ENCODE measurements at regions not wholly inside any gene's neighbourhood (a gene's known extent, or its start where the extent isn't known, plus 50 kb on each side); places are given as distances from the start of the nearest gene placed in this dataset.

DNA sequence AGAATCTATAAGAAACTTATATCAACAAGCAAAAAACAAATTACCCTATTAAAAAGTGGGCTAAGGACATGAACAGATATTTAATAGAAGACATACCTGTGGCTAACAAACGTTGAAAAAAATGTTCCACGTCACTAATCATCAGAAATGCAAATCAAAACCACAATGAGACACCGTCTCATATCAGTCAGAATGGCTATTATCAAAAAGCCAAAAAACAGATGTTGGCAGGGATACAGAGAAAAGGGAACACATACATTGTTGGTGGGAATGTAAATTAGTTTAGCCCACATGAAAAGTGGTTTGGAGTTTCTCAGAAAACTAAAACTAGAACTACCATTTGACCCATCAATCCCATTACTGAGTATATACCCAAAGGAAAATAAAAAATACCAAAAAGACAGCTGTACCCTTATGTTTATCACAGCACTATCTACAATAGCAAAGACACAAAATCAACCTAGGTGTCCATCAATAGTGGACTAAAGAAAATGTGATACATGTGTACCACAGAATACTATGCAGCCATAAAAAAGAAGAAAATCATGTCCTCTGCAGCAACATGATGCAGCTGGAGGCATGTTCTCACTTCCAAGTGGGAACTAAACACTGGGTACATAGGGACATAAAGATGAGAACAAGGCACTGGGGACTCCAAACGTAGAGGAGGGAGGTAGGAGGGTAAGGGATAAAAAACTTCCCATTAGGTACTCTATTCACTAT lies 83.8 kb upstream of the TMEM168 start:
- H3K27ac ChIP-seq, result no peak overlapping the region
- WGBS, 2 donors (ENCODE audit: low coverage in 1 of 2), result 89 to 91% methylated on average over 3 to 4 of the region's 4 CpGs
- TF ChIP-seq POLR2A (IDR thresholded peaks at IDR 0.05) (no peak), CTCF (IDR thresholded peaks at IDR 0.05) (no peak), POLR2AphosphoS5 (IDR thresholded peaks at IDR 0.05) (no peak), EP300 (IDR thresholded peaks at IDR 0.05) (no peak)
- no peaks in the 10 kb centered on the region for H3K36me3 ChIP-seq
- no peaks in the 10 kb centered on the region for H3K9me3 ChIP-seq
- ATAC-seq, result no peak
- no peaks in the 10 kb centered on the region for H3K4me1 ChIP-seq
- H3K4me3 ChIP-seq, result no peak overlapping the region
- no peaks in the 10 kb centered on the region for H3K27me3 ChIP-seq

DNA sequence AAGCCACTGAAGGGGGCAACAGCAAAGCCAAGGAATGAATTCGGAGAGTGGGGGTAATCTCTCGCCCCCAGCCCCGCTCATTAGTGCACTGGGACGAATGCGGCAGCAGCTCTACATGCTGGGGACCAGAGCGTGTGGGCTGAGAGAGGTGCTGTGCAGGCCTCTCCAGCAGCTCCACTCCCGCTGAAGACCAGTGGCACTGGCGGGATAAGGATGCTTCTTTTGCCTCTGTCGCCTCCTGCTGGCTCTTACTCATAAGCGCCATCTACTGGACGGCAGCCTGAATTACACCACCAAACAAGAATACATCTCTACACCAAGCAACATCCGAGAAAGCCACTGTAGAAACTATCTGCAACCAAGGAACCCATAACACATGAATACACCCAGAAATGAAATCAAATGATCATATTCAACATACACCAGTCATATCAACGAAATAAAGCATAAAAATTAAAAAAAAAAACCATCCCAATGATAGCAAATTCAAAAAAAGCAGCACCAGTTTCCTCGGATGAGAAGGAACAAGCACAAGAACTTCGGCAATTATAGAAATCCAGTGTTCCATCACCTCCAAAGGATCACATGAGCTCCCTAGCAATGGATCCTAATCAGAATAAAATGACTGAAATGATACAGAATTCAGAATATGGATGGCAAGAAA lies 79.0 kb upstream of the TMEM168 start:
- no peaks in the 10 kb centered on the region for H3K9me3 ChIP-seq
- TF ChIP-seq EP300 (IDR thresholded peaks at IDR 0.05) (no peak), CTCF (IDR thresholded peaks at IDR 0.05) (peak in 2 of 4 experiments; percentile 25 to 52), POLR2A (IDR thresholded peaks at IDR 0.05) (no peak)

DNA sequence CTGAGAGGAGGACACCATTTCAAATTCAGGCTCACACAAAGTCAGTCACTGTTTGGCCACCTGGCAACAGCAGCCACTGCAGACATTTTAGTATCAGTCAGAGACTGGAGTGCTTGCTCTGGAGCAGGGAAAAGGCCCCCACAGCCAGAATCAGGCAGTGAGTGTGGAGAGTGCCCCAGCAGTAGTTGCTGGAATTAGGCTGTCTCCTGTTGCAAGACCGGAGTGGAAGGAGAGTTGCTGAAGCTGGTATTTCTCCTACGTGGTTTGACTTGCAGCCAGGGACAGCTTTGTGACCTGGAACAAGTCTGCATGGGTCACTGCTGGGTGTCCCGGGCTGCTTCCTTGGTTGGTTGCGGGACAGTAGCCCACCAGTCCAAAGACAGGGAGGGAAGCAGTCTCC lies 78.4 kb upstream of the TMEM168 start:
- WGBS, 2 donors (ENCODE audit: low coverage in 1 of 2), result no CpG with 5 or more reads among the region's 4 CpGs
- no peak for ATAC-seq
- Histone ChIP-seq H3K27me3 (no peaks in the 10 kb centered on the region), H3K4me3 (no peak overlapping the region), H3K27ac (no peak overlapping the region), H3K4me1 (no peaks in the 10 kb centered on the region), H3K9me3 (no peaks in the 10 kb centered on the region), H3K36me3 (no peaks in the 10 kb centered on the region)
- TF ChIP-seq POLR2A (IDR thresholded peaks at IDR 0.05) (no peak), EP300 (IDR thresholded peaks at IDR 0.05) (no peak), POLR2AphosphoS5 (IDR thresholded peaks at IDR 0.05) (no peak)

More for the DNA sequence above, 79.0 kb upstream of the TMEM168 start:
- no peak for ATAC-seq
- Histone ChIP-seq H3K4me3 (no peak overlapping the region), H3K4me1 (no peaks in the 10 kb centered on the region), H3K36me3 (no peaks in the 10 kb centered on the region), H3K27ac (no peak overlapping the region), H3K27me3 (no peaks in the 10 kb centered on the region)
- WGBS, 2 donors (ENCODE audit: low coverage in 1 of 2), result 63 to 90% methylated on average over 3 to 5 of the region's 15 CpGs

DNA sequence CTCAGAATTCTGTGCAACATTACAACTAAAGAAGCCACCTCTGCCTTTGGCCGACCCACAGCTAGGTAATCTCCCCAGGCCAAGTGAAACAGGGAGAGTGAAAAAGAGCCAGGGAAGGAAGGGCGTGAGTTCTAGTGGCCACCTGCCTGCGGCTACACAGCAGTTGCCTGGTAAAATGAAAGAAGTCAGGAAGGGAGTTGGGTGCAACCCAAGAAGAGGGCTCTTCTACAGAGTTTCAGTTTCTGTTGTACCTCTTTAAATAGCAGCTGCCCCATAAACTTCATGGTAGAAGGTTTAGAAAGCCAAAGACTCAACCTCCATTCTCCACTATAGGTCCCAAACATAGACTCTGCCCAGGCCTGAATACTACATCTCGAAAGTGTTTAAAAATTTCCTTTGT lies 76.2 kb upstream of the TMEM168 start:
- Histone ChIP-seq H3K36me3 (no peaks in the 10 kb centered on the region), H3K27ac (no peak overlapping the region), H3K4me1 (no peaks in the 10 kb centered on the region), H3K4me3 (no peak overlapping the region), H3K9me3 (peaks cover 0 to 8% (median 0%) of the 10 kb centered on the region in 3 donors), H3K27me3 (no peaks in the 10 kb centered on the region)
- no peak for ATAC-seq
- TF ChIP-seq POLR2AphosphoS5 (IDR thresholded peaks at IDR 0.05), result no peak
- TF ChIP-seq EP300 (IDR thresholded peaks at IDR 0.05), result no peak
- TF ChIP-seq CTCF (IDR thresholded peaks at IDR 0.05), result no peak
- no peak for TF ChIP-seq POLR2A (IDR thresholded peaks at IDR 0.05)
- WGBS, 2 donors (ENCODE audit: low coverage in 1 of 2), result 77 to 80% methylated on average over 2 to 4 of the region's 4 CpGs

- ATAC-seq, result no peak
- peaks cover 0 to 8% (median 0%) of the 10 kb centered on the region in 3 donors for H3K9me3 ChIP-seq
- no peaks in the 10 kb centered on the region for H3K4me1 ChIP-seq
- H3K27me3 ChIP-seq, result no peaks in the 10 kb centered on the region
- TF ChIP-seq POLR2AphosphoS5 (IDR thresholded peaks at IDR 0.05), result no peak
- no peak for TF ChIP-seq CTCF (IDR thresholded peaks at IDR 0.05)
- TF ChIP-seq POLR2A (IDR thresholded peaks at IDR 0.05), result no peak
- no peak for TF ChIP-seq EP300 (IDR thresholded peaks at IDR 0.05)
- no peak overlapping the region for H3K4me3 ChIP-seq
- peaks cover 0 to under 1% of the 10 kb centered on the region in 2 donors for H3K36me3 ChIP-seq
- no peak overlapping the region for H3K27ac ChIP-seq
Measured at GRCh38 chr7:112864380-112864779, 74.2 kb upstream of the TMEM168 start.

Data from gastroesophageal sphincter (tissue), 4 donors.